Smooth muscle cell (in vitro differentiated cells): ENCODE measurements at regions not wholly inside any gene's neighbourhood (a gene's known extent, or its start where the extent isn't known, plus 50 kb on each side); places are given as distances from the start of the nearest gene placed in this dataset.

Source experiments
- DNase-seq: peaks from one replicate; lab custom pipeline; 2025; ENCODE audit not compliant: unreplicated experiment; lab: John Stamatoyannopoulos, UW
- H2AFZ ChIP-seq: fragments of 200-600 bp; sonication (generic); 2 replicates; pipeline ENCODE4 v1.6.0; 2016; ENCODE audit warnings: antibody characterized with exemption, low read depth, mild to moderate bottlenecking
- H3F3A ChIP-seq: fragments of 200-600 bp; sonication (generic); 2 replicates; pipeline ENCODE4 v1.6.0; 2017; ENCODE audit warnings: antibody characterized with exemption, low read depth
- H3K27ac ChIP-seq: fragments of 200-600 bp; sonication (generic); 2 replicates; pipeline ENCODE4 v1.5.1; 2016; ENCODE audit warnings: low read depth, mild to moderate bottlenecking
- H3K27me3 ChIP-seq: fragments of 200-600 bp; sonication (generic); 2 replicates; pipeline ENCODE4 v1.6.1; 2016; ENCODE audit warnings: low read depth, mild to moderate bottlenecking
- H3K36me3 ChIP-seq: fragments of 200-600 bp; sonication (generic); 2 replicates; pipeline ENCODE4 v1.5.1; 2016; ENCODE audit warnings: low read depth
- H3K4me1 ChIP-seq: fragments of 200-600 bp; sonication (generic); 2 replicates; pipeline ENCODE4 v1.5.1; 2016; ENCODE audit warnings: low read depth
- H3K4me2 ChIP-seq: fragments of 200-600 bp; sonication (generic); 2 replicates; pipeline ENCODE4 v1.6.0; 2016; ENCODE audit warnings: mild to moderate bottlenecking
- H3K4me3 ChIP-seq: fragments of 200-600 bp; sonication (generic); 2 replicates; pipeline ENCODE4 v1.5.1; 2016; ENCODE audit warnings: mild to moderate bottlenecking
- H3K79me2 ChIP-seq: fragments of 200-600 bp; sonication (generic); 2 replicates; pipeline ENCODE4 v1.6.0; 2016; ENCODE audit warnings: low read depth, mild to moderate bottlenecking
- H3K9ac ChIP-seq: fragments of 200-600 bp; sonication (generic); 2 replicates; pipeline ENCODE4 v1.6.0; 2016; ENCODE audit warnings: low read depth
- H3K9me3 ChIP-seq: fragments of 200-600 bp; sonication (generic); replicated peaks from 2 replicates; pipeline ENCODE4 v1.5.1; 2016; ENCODE audit warnings: low read depth
- H4K20me1 ChIP-seq: fragments of 200-600 bp; sonication (generic); 2 replicates; pipeline ENCODE4 v1.6.0; 2016; ENCODE audit warnings: low read depth
- WGBS: methylation state at CpG from one replicate; pipeline ENCODE4 v1.1.7; 2016; ENCODE audit warnings: low lambda C conversion rate; 5-methylcytosine and 5-hydroxymethylcytosine counted together
- TF ChIP-seq, protein P1 (sequence below): fragments of 200-600 bp; sonication (generic); IDR thresholded peaks from 2 replicates; pipeline ENCODE4 v1.5.1; 2017; ENCODE audit warnings: borderline replicate concordance, mild to moderate bottlenecking, antibody characterized with exemption; ENCODE audit not compliant: insufficient read depth, poor library complexity, severe bottlenecking

DNA sequence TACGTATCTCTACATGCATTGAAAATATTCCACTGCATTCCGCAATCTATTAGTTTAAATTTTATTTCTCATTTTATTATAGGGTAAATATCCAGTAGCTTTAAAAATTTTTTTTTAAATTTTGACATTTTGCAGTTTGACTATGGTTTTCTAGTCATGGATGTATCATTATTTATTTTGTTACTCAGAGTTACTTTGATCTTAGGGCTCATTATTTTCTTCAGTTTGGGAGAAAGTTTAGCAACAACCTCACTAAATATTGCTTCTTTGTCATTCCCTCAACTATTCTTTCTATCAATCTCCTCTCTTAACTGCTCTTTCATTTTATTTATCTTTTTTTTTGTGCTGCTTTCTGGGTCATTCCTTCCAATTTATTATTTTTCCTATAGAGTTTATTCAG, 100.5 kb upstream of the SLCO6A1 start:
- Histone ChIP-seq H3K9me3 (no peaks in the 10 kb centered on the region), H3K9ac (no peak overlapping the region), H3K27ac (no peak overlapping the region), H3K79me2 (no peaks in the 10 kb centered on the region), H2AFZ (no peak overlapping the region), H3K4me2 (no peak overlapping the region), H3F3A (no peaks in the 10 kb centered on the region), H3K4me1 (no peaks in the 10 kb centered on the region), H3K36me3 (no peaks in the 10 kb centered on the region), H3K4me3 (no peak overlapping the region), H3K27me3 (no peaks in the 10 kb centered on the region), H4K20me1 (no peaks in the 10 kb centered on the region)
- 100% methylated on average over 2 of the region's 2 CpGs for WGBS
- TF ChIP-seq, protein P1, sequence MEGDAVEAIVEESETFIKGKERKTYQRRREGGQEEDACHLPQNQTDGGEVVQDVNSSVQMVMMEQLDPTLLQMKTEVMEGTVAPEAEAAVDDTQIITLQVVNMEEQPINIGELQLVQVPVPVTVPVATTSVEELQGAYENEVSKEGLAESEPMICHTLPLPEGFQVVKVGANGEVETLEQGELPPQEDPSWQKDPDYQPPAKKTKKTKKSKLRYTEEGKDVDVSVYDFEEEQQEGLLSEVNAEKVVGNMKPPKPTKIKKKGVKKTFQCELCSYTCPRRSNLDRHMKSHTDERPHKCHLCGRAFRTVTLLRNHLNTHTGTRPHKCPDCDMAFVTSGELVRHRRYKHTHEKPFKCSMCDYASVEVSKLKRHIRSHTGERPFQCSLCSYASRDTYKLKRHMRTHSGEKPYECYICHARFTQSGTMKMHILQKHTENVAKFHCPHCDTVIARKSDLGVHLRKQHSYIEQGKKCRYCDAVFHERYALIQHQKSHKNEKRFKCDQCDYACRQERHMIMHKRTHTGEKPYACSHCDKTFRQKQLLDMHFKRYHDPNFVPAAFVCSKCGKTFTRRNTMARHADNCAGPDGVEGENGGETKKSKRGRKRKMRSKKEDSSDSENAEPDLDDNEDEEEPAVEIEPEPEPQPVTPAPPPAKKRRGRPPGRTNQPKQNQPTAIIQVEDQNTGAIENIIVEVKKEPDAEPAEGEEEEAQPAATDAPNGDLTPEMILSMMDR: no peak
- no peak for DNase-seq

DNA sequence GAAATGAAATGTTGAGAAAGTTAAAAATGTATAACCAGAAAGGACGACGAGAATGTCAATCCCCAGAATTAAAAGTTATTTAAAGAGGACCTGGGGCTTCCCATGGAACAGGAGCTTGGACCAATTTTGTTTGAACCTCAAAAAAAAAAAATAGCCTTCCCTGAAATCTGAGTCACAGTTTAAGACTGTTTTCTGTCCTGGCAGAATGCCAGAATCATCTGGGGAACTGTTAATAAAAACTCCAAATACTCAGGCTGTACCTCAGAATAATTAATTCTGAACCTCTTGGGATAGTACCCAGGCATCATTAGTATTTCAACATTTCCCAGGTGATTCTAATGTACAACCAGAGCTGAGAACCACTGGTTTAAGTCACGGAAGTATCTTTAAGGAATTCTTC, 102.2 kb upstream of the SLCO6A1 start:
- Histone ChIP-seq H3K27me3 (no peaks in the 10 kb centered on the region), H3K79me2 (no peaks in the 10 kb centered on the region), H3F3A (no peaks in the 10 kb centered on the region), H3K4me2 (no peak overlapping the region), H3K36me3 (no peaks in the 10 kb centered on the region), H3K9ac (no peak overlapping the region), H3K9me3 (no peaks in the 10 kb centered on the region), H4K20me1 (no peaks in the 10 kb centered on the region), H3K27ac (no peak overlapping the region), H3K4me1 (no peaks in the 10 kb centered on the region), H2AFZ (no peak overlapping the region), H3K4me3 (no peak overlapping the region)
- WGBS: 82% methylated on average over 3 of the region's 3 CpGs
- TF ChIP-seq, protein P1: no peak
- DNase-seq: no peak

DNA sequence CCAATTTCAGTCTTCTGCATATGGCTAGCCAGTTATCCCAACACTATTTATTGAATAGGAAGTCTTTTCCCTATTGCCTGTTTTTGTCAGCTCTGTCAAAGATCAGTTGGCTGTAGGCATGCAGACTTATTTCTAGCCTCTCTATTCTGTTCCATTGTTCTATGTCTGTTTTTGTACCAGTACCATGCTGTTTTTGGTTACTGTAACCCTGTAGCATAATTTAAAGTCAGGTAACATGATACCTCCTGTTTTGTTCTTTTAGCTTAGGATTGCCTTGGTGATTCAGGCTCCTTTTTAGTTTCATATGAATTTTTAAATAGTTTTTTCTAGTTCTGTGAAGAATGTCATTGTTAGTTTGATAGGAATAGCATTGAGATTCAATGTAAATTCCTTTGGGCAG, 104.9 kb upstream of the SLCO6A1 start:
- Histone ChIP-seq H3K27me3 (no peaks in the 10 kb centered on the region), H3K27ac (no peak overlapping the region)

DNA sequence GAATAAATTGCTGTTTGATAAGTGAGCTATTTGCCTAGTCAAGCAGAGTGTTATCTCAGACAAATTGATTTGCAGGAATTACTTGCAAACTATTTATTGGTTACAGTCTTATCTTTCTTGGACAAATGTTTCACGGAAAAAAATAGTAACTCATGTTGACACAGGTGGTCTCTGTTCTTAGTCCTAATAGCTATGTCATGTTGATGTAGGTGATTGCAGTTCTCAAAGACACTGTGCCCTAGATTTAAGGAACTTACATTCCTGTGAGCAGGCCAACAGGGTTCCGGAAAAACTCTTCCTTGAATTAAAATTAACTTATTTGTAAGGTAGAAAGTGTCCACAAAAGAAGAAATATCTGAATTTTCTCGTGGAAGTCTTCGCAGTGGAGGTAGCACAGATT, 109.6 kb upstream of the SLCO6A1 start:
- no peak overlapping the region for H3K4me2 ChIP-seq
- no peak overlapping the region for H2AFZ ChIP-seq
- 95% methylated on average over 4 of the region's 4 CpGs for WGBS
- H3K9ac ChIP-seq: no peak overlapping the region
- no peaks in the 10 kb centered on the region for H4K20me1 ChIP-seq
- no peaks in the 10 kb centered on the region for H3K36me3 ChIP-seq
- H3K9me3 ChIP-seq: no peaks in the 10 kb centered on the region
- no peaks in the 10 kb centered on the region for H3F3A ChIP-seq
- TF ChIP-seq, protein P1: no peak
- no peaks in the 10 kb centered on the region for H3K79me2 ChIP-seq
- H3K27ac ChIP-seq: no peak overlapping the region
- DNase-seq: no peak
- H3K4me3 ChIP-seq: no peak overlapping the region
- H3K27me3 ChIP-seq: no peaks in the 10 kb centered on the region
- H3K4me1 ChIP-seq: no peaks in the 10 kb centered on the region

More for the DNA sequence above, 104.9 kb upstream of the SLCO6A1 start:
- Histone ChIP-seq H3K4me1 (no peaks in the 10 kb centered on the region), H3F3A (no peaks in the 10 kb centered on the region), H3K9me3 (no peaks in the 10 kb centered on the region), H3K9ac (no peak overlapping the region), H3K4me2 (no peak overlapping the region), H3K36me3 (no peaks in the 10 kb centered on the region), H3K79me2 (no peaks in the 10 kb centered on the region), H3K4me3 (no peak overlapping the region), H2AFZ (no peak overlapping the region), H4K20me1 (no peaks in the 10 kb centered on the region)
- no peak for DNase-seq
- TF ChIP-seq, protein P1: no peak
